K562 (cell line): ENCODE measurements at regions not wholly inside any gene's neighbourhood (a gene's known extent, or its start where the extent isn't known, plus 50 kb on each side); places are given as distances from the start of the nearest gene placed in this dataset.

Experiments
- ATAC-seq: fragments of 200-7000 bp; cut with Tn5 transposase; 3 replicates; pipeline ENCODE4 v1.9.1; 2020; ENCODE audit warnings: moderate library complexity
- BruUV-seq: library from RNA; stranded (reverse); fragments of 400-500 nt; replicated peaks from 2 replicates; lab custom pipeline; 2021; lab: Mats Ljungman, UMichigan
- CTCF ChIA-PET: fragments of 300-600 bp; formaldehyde crosslinking; extraction: SDS; loops from one replicate; lab custom pipeline; 2021; ENCODE audit warnings: low intra/inter-chr PET ratio; lab: Yijun Ruan, JAX
- POLR2A ChIA-PET: fragments of 300-600, 350-650 bp; sonication (Branson Sonifier 250); formaldehyde crosslinking; extraction: SDS; loops from one replicate; lab custom pipeline; 2021; ENCODE audit warnings: antibody characterized with exemption, inconsistent platforms; lab: Yijun Ruan, JAX
- DNase-seq, 4 experiments: peaks; one replicate each; pipeline versions ENCODE4 v3.0.0 to v3.0.0-alpha.2; 2011 to 2018; ENCODE audit warnings: low spot score in 3 of 4, mixed read lengths in 3 of 4; ENCODE audit errors: extremely low read depth in 1 of 4
- FAIRE-seq: peaks from 2 replicates; lab custom pipeline; 2011; peaks lifted over from hg19 to GRCh38; lab: Jason Lieb, UNC
- H2AFZ ChIP-seq: 2 replicates; pipeline ENCODE4 v1.6.0; 2011; ENCODE audit warnings: low read depth, low read length, control low read depth, inconsistent platforms
- H3K27ac ChIP-seq: fragments of 200-600 bp; 3 replicates; pipeline ENCODE4 v1.8.0; 2011; ENCODE audit warnings: low read depth, mild to moderate bottlenecking, control low read depth, inconsistent platforms, low read length, moderate library complexity, mixed read lengths; ENCODE audit errors: extremely low read depth
- H3K27me3 ChIP-seq, 2 experiments: fragments of 300-600 bp in 1 of 2; 2 replicates in 1 of 2; 3 replicates in 1 of 2; pipeline versions ENCODE4 v1.6.0 to v1.8.0; 2011; ENCODE audit warnings: inconsistent platforms in 2 of 2, low read length in 2 of 2, mild to moderate bottlenecking in 1 of 2, mixed read lengths in 1 of 2, moderate library complexity in 1 of 2; ENCODE audit not compliant: control insufficient read depth in 2 of 2, insufficient read depth in 2 of 2
- H3K36me3 ChIP-seq: fragments of 300-600 bp; 3 replicates; pipeline ENCODE4 v1.8.0; 2011; ENCODE audit warnings: mild to moderate bottlenecking, low read length, inconsistent platforms; ENCODE audit not compliant: control insufficient read depth, insufficient read depth
- H3K4me1 ChIP-seq, 2 experiments: fragments of 200-600 bp in 1 of 2; replicated peaks in 1 of 2; 2 replicates in 1 of 2; 3 replicates in 1 of 2; pipeline versions ENCODE4 v1.5.1 to v1.8.0; 2011; ENCODE audit warnings: inconsistent platforms in 2 of 2, low read length in 2 of 2, mild to moderate bottlenecking in 1 of 2, mixed read lengths in 1 of 2, moderate library complexity in 1 of 2; ENCODE audit not compliant: control insufficient read depth in 2 of 2, insufficient read depth in 2 of 2
- H3K4me2 ChIP-seq: 2 replicates; pipeline ENCODE4 v1.6.1; 2011; ENCODE audit warnings: low read length, control low read depth, inconsistent platforms, mixed read lengths; ENCODE audit not compliant: insufficient read depth
- H3K4me3 ChIP-seq: fragments of 200-600 bp; sonication (generic), shearing (Covaris generic); 2 replicates; pipeline ENCODE4 v1.5.1; 2016; ENCODE audit warnings: control low read depth, inconsistent platforms
- H3K79me2 ChIP-seq: fragments of 200-600 bp; 3 replicates; pipeline ENCODE4 v1.8.0; 2011; ENCODE audit warnings: low read length, inconsistent platforms; ENCODE audit not compliant: control insufficient read depth, insufficient read depth
- H3K9ac ChIP-seq, 2 experiments: 2 replicates each; pipeline versions ENCODE4 v1.6.0 to v1.6.1; 2011; ENCODE audit warnings: low read depth in 2 of 2, low read length in 2 of 2, control low read depth in 1 of 2, inconsistent platforms in 1 of 2, mild to moderate bottlenecking in 1 of 2, mixed read lengths in 1 of 2; ENCODE audit not compliant: insufficient read depth in 1 of 2
- H3K9me1 ChIP-seq: one replicate; pipeline ENCODE4 v1.6.0; 2011; ENCODE audit warnings: inconsistent platforms, mild to moderate bottlenecking, low read length, moderate library complexity; ENCODE audit not compliant: control insufficient read depth, insufficient read depth
- H3K9me3 ChIP-seq: replicated peaks from 2 replicates; pipeline ENCODE4 v1.5.1; 2011; ENCODE audit warnings: low read depth, low read length, inconsistent platforms; ENCODE audit not compliant: control insufficient read depth, insufficient read depth
- H4K20me1 ChIP-seq: replicated peaks from 2 replicates; pipeline ENCODE4 v1.6.1; 2011; ENCODE audit warnings: low read length, inconsistent platforms, mixed read lengths; ENCODE audit not compliant: control insufficient read depth, insufficient read depth
- CTCFL ChIP-seq: IDR thresholded peaks from 2 replicates; pipeline ENCODE4 v1.6.1; 2011; ENCODE audit warnings: borderline replicate concordance, low read depth, mild to moderate bottlenecking, moderate library complexity, low read length; ENCODE audit not compliant: insufficient read depth, poor library complexity, severe bottlenecking
- MXI1 ChIP-seq: IDR thresholded peaks from 2 replicates; pipeline ENCODE4 v1.6.1; 2011; ENCODE audit warnings: low read depth, mild to moderate bottlenecking, improper control_type of control experiment, low read length
- NCOR1 ChIP-seq: fragments of 450-650 bp; IDR thresholded peaks from 2 replicates; pipeline ENCODE4 v1.6.1; 2016; ENCODE audit warnings: mild to moderate bottlenecking, moderate library complexity
- TRIM28 ChIP-seq: fragments of 450-650 bp; IDR thresholded peaks from 2 replicates; pipeline ENCODE4 v1.6.1; 2017
- ZBED1 ChIP-seq: IDR thresholded peaks from 2 replicates; pipeline ENCODE4 v1.6.1; 2014
- ZNF174 ChIP-seq: fragments of 250-450 bp; sonication (Bioruptor Pico); IDR thresholded peaks from 2 replicates; pipeline ENCODE4 v1.4.0; 2020; ENCODE audit warnings: mild to moderate bottlenecking
- WGBS: fragments of 100-300 bp; shearing (Covaris generic); methylation state at CpG from one replicate; pipeline ENCODE4 v1.1.6; 2016; ENCODE audit warnings: low coverage, mixed read lengths; ENCODE audit not compliant: insufficient coverage; ENCODE audit errors: missing lambda C conversion rate; 5-methylcytosine and 5-hydroxymethylcytosine counted together
- in situ Hi-C: fragments of 300-500 bp; cut with MboI; formaldehyde crosslinking; loops from 4 replicates; pipeline ENCODE4 v1.15.0; 2018; ENCODE audit warnings: inconsistent platforms, mixed read lengths
- intact Hi-C: fragments of 100-400 bp; cut with micrococcal nuclease; formaldehyde crosslinking; loops from 2 replicates; pipeline ENCODE4 v1.14.2; 2022

- H3K36me3 ChIP-seq, result no peaks in the 10 kb centered on the region
- H3K79me2 ChIP-seq, result no peaks in the 10 kb centered on the region
- peaks cover 3 to 14% of the 10 kb centered on the region in 2 experiments; a peak in 4 of 5 replicates for H3K27me3 ChIP-seq
- H3K9me3 ChIP-seq, result no peaks in the 10 kb centered on the region
- intact Hi-C loops (no loop called here), in situ Hi-C loops (no loop called here)
- H3K4me2 ChIP-seq, result no peak overlapping the region
- peak in 3 of 4 experiments; percentile 8 to 10 (median 9) for DNase-seq
- H2AFZ ChIP-seq, result peak overlapping the region; percentile 53; the same call in 1 of the 2 replicates
- POLR2A ChIA-PET, result interaction anchor here (0.6 kb wide), 1 partner anchor 157 kb away, joined by 3 read pairs; no protein-coding TSS in a partner anchor
- peak; percentile 57 for FAIRE-seq
- peak; percentile 76 for ATAC-seq
- no TSS peak for BruUV-seq
- H4K20me1 ChIP-seq, result no peaks in the 10 kb centered on the region
- no peaks in the 10 kb centered on the region for H3K9me1 ChIP-seq
- no peak overlapping the region for H3K4me3 ChIP-seq
- H3K4me1 ChIP-seq, result peaks cover 0 to 5% of the 10 kb centered on the region in 2 experiments; a peak in 2 of 5 replicates
- no peak overlapping the region for H3K27ac ChIP-seq
- no peak overlapping the region for H3K9ac ChIP-seq
- TF ChIP-seq MXI1, result no peak
- TF ChIP-seq ZBED1, result no peak
- no peak for TF ChIP-seq NCOR1
- TF ChIP-seq TRIM28, result no peak
- no peak for TF ChIP-seq CTCFL
- TF ChIP-seq ZNF174 (CRISPR knock-in tag), result no peak
- WGBS, result 5% methylated on average over 32 of the region's 33 CpGs
- CTCF ChIA-PET, result no interaction called here
Observed at GRCh38 chr1:87528754-87529517, 200.3 kb downstream of the LMO4 start.
